Renal cortex interstitium (tissue), 11 donors: ENCODE measurements at regions not wholly inside any gene's neighbourhood (a gene's known extent, or its start where the extent isn't known, plus 50 kb on each side); places are given as distances from the start of the nearest gene placed in this dataset.
A peak's percentile ranks its signal among the peaks of the same experiment; 100 is the strongest.
"Not testable (repeated sequence)": the region's sequence is repeated elsewhere in the genome, so short reads cannot be mapped to it uniquely, and the experiment has no call there.

ENCODE experiments used
- DNase-seq, 11 donors: peaks; one replicate each; pipeline ENCODE4 v3.0.0-alpha.2; 2013; ENCODE audit warnings: low read depth in 9 of 11, low spot score in 4 of 11; ENCODE audit errors: extremely low read depth in 1 of 11

DNA sequence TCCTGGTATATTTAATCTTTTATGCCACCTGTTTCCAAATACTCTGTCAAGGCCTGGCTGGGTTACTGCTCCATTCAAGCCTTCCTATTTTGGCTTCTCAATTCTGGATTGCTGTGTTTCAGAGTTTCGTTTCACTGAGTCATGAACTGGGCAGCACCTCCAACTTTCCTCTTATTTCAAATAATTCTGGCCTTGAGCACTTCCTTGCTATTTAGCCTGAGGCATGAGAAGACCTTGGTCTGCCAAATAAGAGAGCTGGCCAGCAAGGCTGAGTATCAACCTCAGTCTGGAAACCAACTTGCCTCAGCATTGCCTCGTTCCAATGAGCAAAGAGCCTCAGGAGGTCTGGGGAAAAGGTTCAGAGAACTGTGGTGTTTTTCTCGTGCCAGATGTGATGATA is 66.6 kb downstream of the TNFAIP3 start:
- no peak for DNase-seq

DNA sequence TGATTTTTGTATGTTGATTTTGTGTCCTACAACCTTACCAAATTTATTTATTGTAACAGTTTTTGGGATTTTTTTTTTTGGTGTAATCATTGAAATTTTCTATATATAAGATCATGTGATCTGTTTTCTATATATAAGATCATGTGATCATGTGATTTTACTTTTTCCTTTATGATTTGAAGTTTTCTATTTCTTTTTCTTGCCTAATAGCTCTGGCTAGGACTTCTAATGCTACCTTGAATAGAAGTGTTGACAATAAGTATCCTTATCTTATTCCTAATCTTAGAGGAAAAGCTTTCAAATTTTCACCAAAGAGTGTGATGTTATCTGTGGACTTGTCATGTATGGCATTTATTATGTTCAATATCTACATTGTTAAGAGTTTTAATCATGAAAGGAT is 69.7 kb downstream of the TNFAIP3 start:
- no peak for DNase-seq

DNA sequence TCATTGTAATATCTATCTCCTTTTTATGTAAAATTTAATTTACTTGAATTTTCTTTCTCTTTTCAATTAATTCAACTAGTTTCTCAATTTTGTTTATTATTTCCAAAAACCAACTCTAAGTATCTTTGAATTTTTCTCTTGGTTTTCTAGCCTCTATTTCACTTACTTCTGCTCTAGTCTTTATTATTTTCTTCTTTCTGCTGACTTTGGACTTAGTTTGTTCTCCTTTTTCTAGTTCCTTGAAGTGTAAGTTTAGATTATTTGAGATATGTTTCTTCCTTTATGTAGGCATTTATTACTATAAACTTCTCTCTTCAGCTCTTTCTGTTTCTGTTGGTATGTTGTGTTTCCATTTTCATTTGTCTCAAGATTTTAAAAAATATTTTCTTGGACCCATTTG is 70.8 kb downstream of the TNFAIP3 start:
- DNase-seq = no peak

DNA sequence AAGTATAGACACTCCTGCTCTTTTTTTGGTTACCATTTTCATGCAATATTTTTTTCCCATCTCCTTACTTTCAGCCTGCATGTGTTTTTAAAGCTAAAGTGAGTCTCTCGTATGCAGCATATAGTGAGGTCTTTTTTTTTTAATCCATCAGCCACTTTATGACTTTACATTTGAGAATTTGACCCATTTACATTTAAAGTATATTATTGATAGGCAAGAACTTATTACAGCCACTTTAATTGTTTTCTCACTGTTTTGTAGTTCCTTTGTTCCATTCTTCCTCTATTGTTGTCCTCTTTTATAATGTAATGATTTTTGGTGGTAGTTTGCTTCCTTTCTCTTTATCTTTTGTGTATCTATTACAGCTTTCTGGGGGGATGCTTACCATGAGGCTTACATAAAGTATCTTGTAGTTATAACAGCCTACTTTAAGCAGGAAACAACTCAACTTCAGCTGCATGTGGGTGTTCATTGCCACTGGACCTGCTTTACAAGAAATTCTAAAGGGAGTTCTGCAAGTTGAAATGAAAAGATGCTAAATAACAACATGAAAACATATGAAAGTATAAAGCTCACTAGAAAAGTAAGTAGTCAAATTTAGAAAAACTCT is 71.8 kb downstream of the TNFAIP3 start:
- DNase-seq = no peak

DNA sequence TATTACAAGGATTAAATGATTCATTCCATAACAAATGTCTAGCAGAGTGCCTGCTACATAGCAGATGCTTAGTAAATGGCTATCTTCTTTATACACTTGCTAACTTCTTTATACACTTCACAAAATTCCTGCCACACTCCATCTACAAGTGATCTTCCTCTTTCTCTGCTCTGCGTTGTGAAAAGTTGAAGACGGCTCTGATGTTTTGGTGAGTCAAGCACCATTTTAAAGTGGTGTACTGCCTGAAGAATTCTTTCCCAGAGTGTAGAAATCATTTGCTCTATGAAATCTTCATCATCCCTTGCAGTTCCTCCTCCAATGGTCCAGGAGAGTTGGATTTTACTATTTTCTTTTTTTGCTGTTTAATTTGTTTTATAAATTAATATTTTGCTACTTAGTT is 74.9 kb downstream of the TNFAIP3 start:
- no peak for DNase-seq

DNA sequence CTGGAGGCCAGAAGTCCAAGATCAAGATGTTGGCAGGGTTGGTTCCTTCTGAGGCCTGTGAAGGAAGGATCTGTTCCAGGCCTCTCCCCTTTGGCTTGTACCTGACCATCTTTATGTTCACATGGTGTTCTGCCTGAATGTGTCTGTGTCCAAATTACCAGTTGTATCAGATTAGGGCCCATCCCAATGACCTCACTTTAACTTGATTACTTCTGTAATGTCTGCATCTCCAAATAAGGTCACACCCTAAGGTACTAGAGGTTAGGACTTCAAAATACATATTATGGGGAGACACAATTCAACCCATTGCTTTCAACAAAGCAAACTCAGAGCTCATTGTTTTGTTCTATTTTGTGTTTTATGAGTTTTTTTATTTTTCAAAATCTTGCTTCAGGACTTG is 75.7 kb downstream of the TNFAIP3 start:
- DNase-seq = no peak

DNA sequence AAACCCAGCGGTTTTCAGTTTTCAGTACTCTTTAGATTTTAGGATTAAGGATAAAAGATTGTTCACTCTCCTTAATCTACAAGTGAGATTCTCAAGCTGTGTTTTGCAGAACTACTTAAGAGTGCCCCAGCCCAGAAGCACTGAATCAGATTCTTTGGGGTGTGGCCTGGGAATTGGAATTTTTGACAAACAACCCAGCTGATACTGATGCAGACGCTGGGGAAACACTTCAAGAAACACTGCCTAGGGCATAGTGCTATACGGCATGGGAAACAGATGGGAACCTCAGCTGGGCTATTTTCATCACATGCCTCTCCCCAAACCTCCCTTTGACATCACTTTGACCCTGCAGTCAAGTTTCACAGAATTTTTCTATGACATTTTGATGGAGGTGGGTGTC is 77.3 kb downstream of the TNFAIP3 start:
- DNase-seq = not testable (repeated sequence)

DNA sequence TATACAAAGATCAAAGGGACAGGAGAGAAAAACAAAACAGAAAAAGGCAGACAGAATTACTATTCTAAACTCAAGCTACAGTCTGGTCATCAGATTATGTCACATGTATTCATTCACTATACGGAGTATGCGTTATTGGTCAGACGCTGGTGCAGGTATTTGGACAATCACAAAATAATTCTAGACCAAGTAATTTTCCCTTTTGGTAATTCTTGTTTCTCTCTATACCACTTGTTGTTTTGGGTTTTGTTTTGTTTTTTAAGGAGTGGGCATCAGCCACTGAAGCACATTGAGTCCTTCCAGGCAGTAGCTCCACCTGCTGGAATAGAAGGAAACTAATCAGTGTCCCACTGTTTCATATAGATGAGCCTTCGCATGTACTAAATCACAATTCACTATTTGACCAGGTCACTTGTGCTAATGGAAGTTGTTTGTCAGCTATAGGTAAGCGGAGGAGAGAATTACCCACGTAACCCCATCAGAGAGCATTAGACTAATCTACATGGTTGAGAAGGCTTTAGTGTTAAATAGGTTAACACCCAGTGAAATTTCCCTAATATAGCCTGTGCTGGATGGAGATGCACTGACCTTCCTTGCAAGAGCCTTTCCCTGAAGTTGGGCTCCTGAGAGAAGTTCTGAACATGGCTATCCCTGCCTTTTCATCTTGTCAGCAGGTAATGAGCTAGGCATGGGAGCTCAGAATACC is 77.9 kb downstream of the TNFAIP3 start:
- peak in 6 of 11 donors; percentile 3 to 29 (median 10) for DNase-seq

DNA sequence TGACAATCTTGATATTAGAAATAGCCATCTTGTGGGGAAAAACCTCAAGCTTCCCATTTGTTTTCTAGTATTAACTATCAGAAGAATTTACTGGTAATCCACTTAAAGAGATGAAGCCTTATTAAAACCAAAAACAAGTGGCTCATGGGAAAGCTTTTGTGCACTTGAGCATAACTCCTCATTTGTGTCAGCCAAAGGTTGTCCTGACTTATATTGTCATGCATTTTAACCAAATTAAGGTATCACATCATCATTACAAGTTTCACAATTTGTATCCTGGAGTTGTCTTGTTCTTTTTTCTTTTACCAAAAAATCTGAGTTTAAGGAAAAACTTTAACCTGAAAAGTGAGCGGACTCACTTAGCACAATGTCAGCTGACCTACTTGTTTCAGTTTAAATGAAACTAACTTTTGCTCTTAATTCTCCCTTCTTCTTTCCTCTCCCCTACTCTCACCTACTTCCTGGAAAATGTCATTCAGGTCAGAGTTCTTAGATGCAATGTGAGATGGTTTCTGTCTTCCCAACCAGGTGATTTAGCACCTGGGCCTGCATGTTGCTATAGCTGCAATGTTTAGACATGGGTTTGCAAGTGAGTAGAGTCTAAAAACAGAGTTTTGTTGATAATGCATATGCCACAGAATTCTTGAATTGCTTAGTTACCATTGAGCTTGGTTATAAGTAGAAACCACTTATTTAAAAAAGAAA is 82.8 kb downstream of the TNFAIP3 start:
- no peak for DNase-seq

DNA sequence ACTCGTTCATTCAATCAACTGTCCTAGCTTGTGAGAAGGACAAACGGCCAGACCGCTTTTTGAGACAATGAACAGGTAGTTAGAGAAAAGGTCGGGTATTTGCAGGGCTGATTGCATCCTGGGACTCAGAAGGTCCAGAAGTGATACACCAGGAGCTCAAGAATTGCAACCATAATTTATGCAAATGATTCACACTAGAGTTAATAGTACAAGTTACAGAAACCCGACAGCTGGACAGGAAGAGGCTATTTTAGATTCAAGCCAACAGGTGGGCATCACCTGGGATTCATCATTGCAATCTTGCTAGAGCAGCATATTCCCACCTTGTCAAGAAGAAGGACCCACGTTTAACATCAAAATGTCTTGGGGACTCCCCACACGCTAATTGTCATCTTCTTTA is 83.5 kb downstream of the TNFAIP3 start:
- no peak for DNase-seq

DNA sequence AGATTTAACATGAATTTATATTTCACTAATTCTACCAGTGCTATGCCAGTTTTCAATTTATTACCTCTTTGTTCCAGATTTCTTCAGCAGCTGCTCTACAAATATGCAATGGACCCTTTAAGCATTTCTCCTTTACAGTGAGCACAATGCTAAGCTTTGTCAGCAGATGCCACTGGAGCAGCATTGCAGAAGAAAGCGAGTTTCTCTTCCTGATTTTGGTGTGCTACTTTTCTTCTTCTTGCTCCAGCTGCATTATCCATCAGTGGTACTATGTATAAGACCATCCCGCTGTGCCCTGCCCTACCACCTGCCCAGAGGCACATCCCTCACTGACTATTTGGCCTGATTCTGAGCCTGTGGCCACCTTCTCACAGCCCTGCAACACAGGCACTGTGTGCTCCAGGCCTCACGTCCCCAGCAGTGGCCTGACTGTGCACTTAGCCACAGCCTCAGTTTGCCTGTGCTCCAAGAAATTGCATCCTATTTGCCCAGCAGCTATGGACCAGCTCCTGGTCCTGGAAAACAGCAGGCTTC is 84.1 kb downstream of the TNFAIP3 start:
- DNase-seq = no peak

DNA sequence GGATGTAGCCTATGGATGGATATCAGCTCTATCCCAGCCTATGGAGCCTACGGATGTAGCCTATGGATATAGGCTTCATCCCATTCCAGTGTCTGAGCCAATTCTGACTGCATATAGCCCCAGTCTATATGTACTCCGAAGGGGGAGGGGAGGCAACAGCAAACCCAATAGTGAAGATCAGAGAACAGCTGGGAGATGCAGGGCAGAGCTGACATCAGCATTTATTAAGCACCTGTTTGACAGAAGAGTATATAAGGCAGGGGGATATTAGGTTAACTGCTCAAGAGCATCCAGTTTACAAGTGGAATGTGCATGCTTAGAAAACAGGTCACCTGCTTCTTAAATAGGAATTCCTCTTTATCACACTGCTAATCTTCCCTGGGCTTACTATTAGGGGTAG is 85.2 kb downstream of the TNFAIP3 start:
- DNase-seq = no peak

DNA sequence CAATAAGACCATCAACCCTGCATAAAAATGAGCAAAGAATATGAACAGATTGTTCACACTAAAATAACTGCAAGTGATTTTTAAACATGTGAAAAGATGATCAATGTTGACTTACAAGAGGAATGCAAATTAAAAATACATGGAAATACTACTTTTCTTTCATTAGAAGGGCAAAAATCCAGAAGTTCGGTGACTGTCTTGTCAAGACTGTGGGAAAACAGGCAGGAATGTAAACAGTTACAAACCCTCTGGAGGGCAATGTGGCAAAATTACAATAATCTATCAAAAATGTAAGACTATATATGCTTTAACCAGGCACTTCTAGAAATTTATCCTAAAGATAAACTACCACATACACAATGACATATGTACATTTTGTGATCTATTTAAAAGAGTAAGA is 86.7 kb downstream of the TNFAIP3 start:
- no peak for DNase-seq

DNA sequence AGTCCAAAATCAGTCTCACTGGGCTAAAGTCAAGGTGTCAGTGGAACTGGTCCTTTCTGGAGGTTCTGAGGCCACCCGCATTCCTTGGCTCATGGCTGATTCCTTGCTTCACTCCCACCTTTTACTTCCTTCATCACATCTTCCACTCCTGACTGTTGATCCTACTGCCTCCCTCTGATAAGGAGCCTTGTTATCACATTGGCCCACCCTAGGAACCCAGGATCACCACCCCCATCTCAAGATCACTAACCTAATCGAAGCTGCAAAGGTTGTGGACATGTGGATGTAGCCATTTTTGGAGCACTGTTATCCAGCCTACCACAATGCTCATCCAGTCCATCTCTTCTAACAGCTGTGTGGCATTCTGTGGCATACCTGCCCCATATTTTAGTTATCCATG is 87.2 kb downstream of the TNFAIP3 start:
- DNase-seq = no peak

DNA sequence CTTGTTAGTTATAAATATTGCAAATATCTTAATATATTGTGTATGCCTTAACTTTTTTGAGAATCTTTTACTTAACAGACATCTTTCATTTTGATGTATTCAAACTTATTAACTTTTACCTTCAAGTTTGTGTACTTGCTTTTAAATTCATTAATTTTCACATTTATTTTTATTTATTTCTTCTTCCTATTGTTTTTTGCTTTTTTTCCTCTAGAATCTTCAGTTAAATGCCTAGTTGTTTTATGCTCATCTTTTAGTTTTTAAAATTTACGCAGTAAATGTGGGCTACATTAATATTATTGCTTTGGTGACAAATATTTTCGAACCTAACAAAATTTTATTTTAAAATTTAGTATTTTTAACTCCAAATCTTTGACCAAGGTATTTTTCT is 89.0 kb downstream of the TNFAIP3 start:
- no peak for DNase-seq

DNA sequence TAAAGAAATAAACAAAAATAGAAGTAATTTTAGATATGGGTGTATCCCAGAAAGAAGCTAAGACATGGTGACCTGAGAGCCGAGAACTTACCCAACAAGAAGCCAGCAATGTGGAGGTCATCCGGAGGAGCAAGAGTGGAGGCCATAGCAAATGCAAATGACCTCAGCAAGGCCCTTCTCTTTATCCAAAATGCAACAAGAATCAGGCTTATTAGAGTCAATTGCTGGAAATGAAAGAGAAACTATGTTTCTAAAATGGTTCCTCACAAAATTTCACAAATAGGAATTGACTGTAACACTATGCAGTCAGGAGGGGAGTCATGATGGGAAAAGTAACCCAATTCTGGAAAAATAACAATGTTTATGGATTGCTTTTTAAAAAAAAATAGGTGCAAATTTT is 90.4 kb downstream of the TNFAIP3 start:
- no peak for DNase-seq

DNA sequence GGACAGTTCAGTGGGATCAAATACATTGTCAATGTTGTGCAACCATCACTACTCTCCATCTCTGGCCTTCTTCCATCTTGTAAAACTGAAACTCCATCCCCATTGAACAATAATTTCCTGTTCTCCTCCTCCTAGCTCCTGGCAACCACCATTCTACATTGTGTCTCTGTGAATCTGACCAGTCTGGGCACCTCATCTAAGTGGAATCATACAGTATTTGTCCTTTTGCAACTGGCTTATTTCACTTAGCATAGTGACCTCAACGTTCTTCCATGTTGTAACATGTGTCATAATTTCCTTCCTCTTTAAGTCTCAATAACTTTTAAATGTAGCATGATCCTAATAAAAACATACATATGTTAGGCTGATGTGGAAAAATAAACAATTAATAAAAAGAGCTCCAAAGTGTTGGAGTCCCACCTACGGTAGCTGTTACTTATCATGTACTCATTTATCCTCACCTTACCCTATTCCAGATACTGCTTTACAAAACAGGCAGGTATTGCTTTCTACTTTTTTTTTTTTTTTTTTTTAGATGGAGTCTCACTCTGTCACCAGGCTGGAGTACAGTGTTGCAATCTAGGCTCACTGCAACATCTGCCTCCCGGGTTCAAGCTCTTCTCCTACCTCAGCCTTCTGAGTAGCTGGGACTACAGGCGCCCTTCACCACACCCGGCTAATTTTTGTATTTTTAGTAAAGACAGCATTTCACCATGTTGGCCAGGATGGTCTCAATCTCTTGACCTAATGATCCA is 91.9 kb downstream of the TNFAIP3 start:
- DNase-seq = no peak

DNA sequence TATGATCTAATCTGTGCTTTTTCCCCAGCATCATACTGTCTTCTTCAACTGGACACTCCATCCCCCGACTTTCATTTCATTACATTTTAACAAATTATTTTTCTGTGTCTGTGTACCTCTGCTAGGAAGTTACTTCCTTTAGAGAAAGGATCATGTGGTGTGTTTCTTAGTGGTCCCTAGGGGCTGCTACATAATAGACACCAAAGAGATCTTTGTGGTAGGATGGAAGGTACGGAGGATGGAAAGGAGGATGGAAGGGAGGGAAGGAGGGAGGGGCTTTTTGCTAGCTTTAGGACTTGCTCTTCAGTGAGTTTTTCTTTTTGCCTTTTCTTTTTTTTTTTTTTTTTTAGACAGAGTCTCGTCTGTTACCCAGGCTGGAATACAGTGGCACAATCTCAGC is 95.7 kb downstream of the TNFAIP3 start:
- DNase-seq = no peak

DNA sequence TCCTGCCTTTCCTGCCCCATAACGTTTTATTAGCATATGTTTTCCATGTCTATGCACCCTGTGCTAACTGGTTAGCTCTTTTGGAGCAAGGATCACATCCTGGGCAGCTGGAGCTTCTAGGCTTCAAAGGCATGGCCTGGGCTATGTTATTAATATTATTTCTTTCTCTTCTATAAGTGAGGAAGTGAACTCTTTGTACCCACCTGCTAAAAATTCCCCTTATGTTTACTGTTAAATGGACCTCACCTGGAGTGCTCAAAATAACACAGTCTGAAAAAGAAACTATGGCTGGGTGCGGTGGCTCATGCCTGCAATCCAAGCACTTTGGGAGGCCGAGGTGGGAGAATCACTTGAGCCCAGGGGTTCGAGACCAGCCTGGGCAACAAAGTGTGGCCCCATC is 97.8 kb downstream of the TNFAIP3 start:
- DNase-seq = no peak
